K562 (cell line): ENCODE measurements at regions not wholly inside any gene's neighbourhood (a gene's known extent, or its start where the extent isn't known, plus 50 kb on each side); places are given as distances from the start of the nearest gene placed in this dataset.

Experiments
- ATAC-seq: fragments of 200-7000 bp; cut with Tn5 transposase; 3 replicates; pipeline ENCODE4 v1.9.1; 2020; ENCODE audit warnings: moderate library complexity
- BruUV-seq: library from RNA; stranded (reverse); fragments of 400-500 nt; replicated peaks from 2 replicates; lab custom pipeline; 2021; lab: Mats Ljungman, UMichigan
- CTCF ChIA-PET: fragments of 300-600 bp; formaldehyde crosslinking; extraction: SDS; loops from one replicate; lab custom pipeline; 2021; ENCODE audit warnings: low intra/inter-chr PET ratio; lab: Yijun Ruan, JAX
- POLR2A ChIA-PET: fragments of 300-600, 350-650 bp; sonication (Branson Sonifier 250); formaldehyde crosslinking; extraction: SDS; loops from one replicate; lab custom pipeline; 2021; ENCODE audit warnings: antibody characterized with exemption, inconsistent platforms; lab: Yijun Ruan, JAX
- DNase-seq, 4 experiments: peaks; one replicate each; pipeline versions ENCODE4 v3.0.0 to v3.0.0-alpha.2; 2011 to 2018; ENCODE audit warnings: low spot score in 3 of 4, mixed read lengths in 3 of 4; ENCODE audit errors: extremely low read depth in 1 of 4
- FAIRE-seq: peaks from 2 replicates; lab custom pipeline; 2011; peaks lifted over from hg19 to GRCh38; lab: Jason Lieb, UNC
- H2AFZ ChIP-seq: 2 replicates; pipeline ENCODE4 v1.6.0; 2011; ENCODE audit warnings: low read depth, low read length, control low read depth, inconsistent platforms
- H3K27ac ChIP-seq: fragments of 200-600 bp; 3 replicates; pipeline ENCODE4 v1.8.0; 2011; ENCODE audit warnings: low read depth, mild to moderate bottlenecking, control low read depth, inconsistent platforms, low read length, moderate library complexity, mixed read lengths; ENCODE audit errors: extremely low read depth
- H3K27me3 ChIP-seq, 2 experiments: fragments of 300-600 bp in 1 of 2; 2 replicates in 1 of 2; 3 replicates in 1 of 2; pipeline versions ENCODE4 v1.6.0 to v1.8.0; 2011; ENCODE audit warnings: inconsistent platforms in 2 of 2, low read length in 2 of 2, mild to moderate bottlenecking in 1 of 2, mixed read lengths in 1 of 2, moderate library complexity in 1 of 2; ENCODE audit not compliant: control insufficient read depth in 2 of 2, insufficient read depth in 2 of 2
- H3K36me3 ChIP-seq: fragments of 300-600 bp; 3 replicates; pipeline ENCODE4 v1.8.0; 2011; ENCODE audit warnings: mild to moderate bottlenecking, low read length, inconsistent platforms; ENCODE audit not compliant: control insufficient read depth, insufficient read depth
- H3K4me1 ChIP-seq, 2 experiments: fragments of 200-600 bp in 1 of 2; replicated peaks in 1 of 2; 2 replicates in 1 of 2; 3 replicates in 1 of 2; pipeline versions ENCODE4 v1.5.1 to v1.8.0; 2011; ENCODE audit warnings: inconsistent platforms in 2 of 2, low read length in 2 of 2, mild to moderate bottlenecking in 1 of 2, mixed read lengths in 1 of 2, moderate library complexity in 1 of 2; ENCODE audit not compliant: control insufficient read depth in 2 of 2, insufficient read depth in 2 of 2
- H3K4me2 ChIP-seq: 2 replicates; pipeline ENCODE4 v1.6.1; 2011; ENCODE audit warnings: low read length, control low read depth, inconsistent platforms, mixed read lengths; ENCODE audit not compliant: insufficient read depth
- H3K4me3 ChIP-seq: fragments of 200-600 bp; sonication (generic), shearing (Covaris generic); 2 replicates; pipeline ENCODE4 v1.5.1; 2016; ENCODE audit warnings: control low read depth, inconsistent platforms
- H3K79me2 ChIP-seq: fragments of 200-600 bp; 3 replicates; pipeline ENCODE4 v1.8.0; 2011; ENCODE audit warnings: low read length, inconsistent platforms; ENCODE audit not compliant: control insufficient read depth, insufficient read depth
- H3K9ac ChIP-seq, 2 experiments: 2 replicates each; pipeline versions ENCODE4 v1.6.0 to v1.6.1; 2011; ENCODE audit warnings: low read depth in 2 of 2, low read length in 2 of 2, control low read depth in 1 of 2, inconsistent platforms in 1 of 2, mild to moderate bottlenecking in 1 of 2, mixed read lengths in 1 of 2; ENCODE audit not compliant: insufficient read depth in 1 of 2
- H3K9me1 ChIP-seq: one replicate; pipeline ENCODE4 v1.6.0; 2011; ENCODE audit warnings: inconsistent platforms, mild to moderate bottlenecking, low read length, moderate library complexity; ENCODE audit not compliant: control insufficient read depth, insufficient read depth
- H3K9me3 ChIP-seq: replicated peaks from 2 replicates; pipeline ENCODE4 v1.5.1; 2011; ENCODE audit warnings: low read depth, low read length, inconsistent platforms; ENCODE audit not compliant: control insufficient read depth, insufficient read depth
- H4K20me1 ChIP-seq: replicated peaks from 2 replicates; pipeline ENCODE4 v1.6.1; 2011; ENCODE audit warnings: low read length, inconsistent platforms, mixed read lengths; ENCODE audit not compliant: control insufficient read depth, insufficient read depth
- C11orf30 ChIP-seq: fragments of 450-650 bp; IDR thresholded peaks from 2 replicates; pipeline ENCODE4 v1.6.1; 2016; ENCODE audit warnings: low read depth, mild to moderate bottlenecking
- CREM ChIP-seq: IDR thresholded peaks from 2 replicates; pipeline ENCODE4 v1.6.1; 2014; ENCODE audit warnings: antibody characterized with exemption, low read depth
- FOXA1 ChIP-seq: fragments of 450-650 bp; IDR thresholded peaks from 2 replicates; pipeline ENCODE4 v1.6.1; 2016; ENCODE audit warnings: mild to moderate bottlenecking, borderline replicate concordance
- KDM2B ChIP-seq: fragments of 250-450 bp; sonication (Bioruptor Pico); IDR thresholded peaks from 2 replicates; pipeline ENCODE4 v1.8.0; 2021; ENCODE audit warnings: mild to moderate bottlenecking, moderate library complexity
- MBD2 ChIP-seq: sonication (generic); IDR thresholded peaks from 2 replicates; pipeline ENCODE4 v1.6.1; 2016; ENCODE audit warnings: low read depth, borderline replicate concordance
- MEIS2 ChIP-seq: fragments of 450-650 bp; IDR thresholded peaks from 2 replicates; pipeline ENCODE4 v1.6.1; 2014; ENCODE audit warnings: mild to moderate bottlenecking; ENCODE audit not compliant: partially characterized antibody
- MXD1 ChIP-seq: fragments of 250-450 bp; sonication (Bioruptor Pico); IDR thresholded peaks from 2 replicates; pipeline ENCODE4 v1.8.0; 2021; ENCODE audit warnings: borderline replicate concordance, mild to moderate bottlenecking, moderate library complexity; ENCODE audit not compliant: poor library complexity, severe bottlenecking
- MXI1 ChIP-seq: IDR thresholded peaks from 2 replicates; pipeline ENCODE4 v1.6.1; 2011; ENCODE audit warnings: low read depth, mild to moderate bottlenecking, improper control_type of control experiment, low read length
- NCOR1 ChIP-seq: fragments of 450-650 bp; IDR thresholded peaks from 2 replicates; pipeline ENCODE4 v1.6.1; 2016; ENCODE audit warnings: mild to moderate bottlenecking, moderate library complexity
- NEUROD1 ChIP-seq: fragments of 150-350 bp; IDR thresholded peaks from 2 replicates; pipeline ENCODE4 v1.6.1; 2014; ENCODE audit warnings: borderline replicate concordance, low read length, low read depth; ENCODE audit not compliant: partially characterized antibody
- NR3C1 ChIP-seq: sonication (generic); formaldehyde crosslinking; IDR thresholded peaks from 2 replicates; pipeline ENCODE4 v1.8.1; 2022; ENCODE audit warnings: missing genetic modification reagents
- SIX5 ChIP-seq, 2 experiments: IDR thresholded peaks; 2 replicates each; pipeline ENCODE4 v1.6.1; 2011; ENCODE audit warnings: low read length in 2 of 2, borderline replicate concordance in 1 of 2, low read depth in 1 of 2, mild to moderate bottlenecking in 1 of 2, moderate library complexity in 1 of 2; ENCODE audit not compliant: insufficient read depth in 1 of 2
- SP1 ChIP-seq: sonication (generic); formaldehyde crosslinking; IDR thresholded peaks from 2 replicates; pipeline ENCODE4 v1.8.1; 2022; ENCODE audit warnings: mild to moderate bottlenecking, missing genetic modification reagents
- ZNF3 ChIP-seq: fragments of 250-450 bp; sonication (Bioruptor Pico); IDR thresholded peaks from 2 replicates; pipeline ENCODE4 v1.5.0; 2021; ENCODE audit warnings: mild to moderate bottlenecking, moderate library complexity
- ZNF717 ChIP-seq: fragments of 250-450 bp; sonication (Bioruptor Pico); IDR thresholded peaks from 2 replicates; pipeline ENCODE4 v1.5.0; 2021
- WGBS: fragments of 100-300 bp; shearing (Covaris generic); methylation state at CpG from one replicate; pipeline ENCODE4 v1.1.6; 2016; ENCODE audit warnings: low coverage, mixed read lengths; ENCODE audit not compliant: insufficient coverage; ENCODE audit errors: missing lambda C conversion rate; 5-methylcytosine and 5-hydroxymethylcytosine counted together
- in situ Hi-C: fragments of 300-500 bp; cut with MboI; formaldehyde crosslinking; loops from 4 replicates; pipeline ENCODE4 v1.15.0; 2018; ENCODE audit warnings: inconsistent platforms, mixed read lengths
- intact Hi-C: fragments of 100-400 bp; cut with micrococcal nuclease; formaldehyde crosslinking; loops from 2 replicates; pipeline ENCODE4 v1.14.2; 2022
- TF ChIP-seq, protein P1 (sequence below): sonication (generic); formaldehyde crosslinking; IDR thresholded peaks from 2 replicates; pipeline ENCODE4 v1.8.1; 2022; ENCODE audit warnings: missing genetic modification reagents

- H3K9me3 ChIP-seq, result no peaks in the 10 kb centered on the region
- DNase-seq (no peak), FAIRE-seq (no peak), ATAC-seq (no peak)
- WGBS, result 0% methylated on average over 9 of the region's 9 CpGs
- no peak overlapping the region for H2AFZ ChIP-seq
- H3K27ac ChIP-seq, result no peak overlapping the region
- no peak overlapping the region for H3K4me2 ChIP-seq
- intact Hi-C loops, result no loop called here
- ChIA-PET POLR2A (no interaction called here), CTCF (no interaction called here)
- H4K20me1 ChIP-seq, result no peaks in the 10 kb centered on the region
- H3K9ac ChIP-seq, result no peak overlapping the region
- TF ChIP-seq SIX5 (IDR thresholded peaks at IDR 0.05; ENCODE audit: borderline replicate concordance in 1 of 2, insufficient read depth in 1 of 2, low read depth in 1 of 2, low read length in 2 of 2) (no peak), SP1 (CRISPR knock-in tag) (no peak), KDM2B (CRISPR knock-in tag) (no peak), MXD1 (no peak), NR3C1 (CRISPR knock-in tag) (no peak), C11orf30 (no peak), CREM (no peak), MBD2 (no peak), ZNF3 (CRISPR knock-in tag) (no peak), MEIS2 (no peak), MXI1 (no peak), NEUROD1 (no peak), NCOR1 (no peak), FOXA1 (no peak), ZNF717 (CRISPR knock-in tag) (no peak)
- TF ChIP-seq, protein P1, sequence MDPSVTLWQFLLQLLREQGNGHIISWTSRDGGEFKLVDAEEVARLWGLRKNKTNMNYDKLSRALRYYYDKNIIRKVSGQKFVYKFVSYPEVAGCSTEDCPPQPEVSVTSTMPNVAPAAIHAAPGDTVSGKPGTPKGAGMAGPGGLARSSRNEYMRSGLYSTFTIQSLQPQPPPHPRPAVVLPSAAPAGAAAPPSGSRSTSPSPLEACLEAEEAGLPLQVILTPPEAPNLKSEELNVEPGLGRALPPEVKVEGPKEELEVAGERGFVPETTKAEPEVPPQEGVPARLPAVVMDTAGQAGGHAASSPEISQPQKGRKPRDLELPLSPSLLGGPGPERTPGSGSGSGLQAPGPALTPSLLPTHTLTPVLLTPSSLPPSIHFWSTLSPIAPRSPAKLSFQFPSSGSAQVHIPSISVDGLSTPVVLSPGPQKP, result no peak
- no peaks in the 10 kb centered on the region for H3K36me3 ChIP-seq
- no TSS peak for BruUV-seq
- H3K4me1 ChIP-seq, result no peaks in the 10 kb centered on the region
- no peaks in the 10 kb centered on the region for H3K27me3 ChIP-seq
- in situ Hi-C loops, result no loop called here
- H3K9me1 ChIP-seq, result no peaks in the 10 kb centered on the region
- no peak overlapping the region for H3K4me3 ChIP-seq
- H3K79me2 ChIP-seq, result no peaks in the 10 kb centered on the region
Measured at GRCh38 chr5:97408331-97408730, 225.3 kb upstream of the RIOK2 start.
